ENCODE measurements at regions not wholly inside any gene's neighbourhood (a gene's known extent, or its start where the extent isn't known, plus 50 kb on each side); places are given as distances from the start of the nearest gene placed in this dataset.
"Not testable (repeated sequence)": the region's sequence is repeated elsewhere in the genome, so short reads cannot be mapped to it uniquely, and the experiment has no call there.

DNA sequence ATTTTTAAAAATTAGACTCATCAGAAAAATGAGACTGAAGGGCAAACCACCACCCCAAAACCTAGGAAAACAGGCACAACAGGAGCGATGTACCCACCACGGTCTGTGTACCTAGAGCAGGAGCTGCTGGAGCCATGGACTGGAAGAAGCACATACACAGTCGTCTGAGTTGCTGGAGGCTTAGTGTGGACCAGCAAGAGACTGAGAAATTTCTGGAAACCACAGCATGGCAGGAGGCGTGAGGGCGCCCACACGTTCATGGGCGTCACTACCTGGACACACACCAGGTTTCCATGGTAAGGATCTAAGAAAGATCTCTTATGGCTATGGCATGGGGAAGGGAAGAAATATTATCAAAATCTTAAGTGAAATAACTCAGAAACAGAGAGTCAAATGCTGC lies 91.9 kb downstream of the MED10 start:
- Mint-ChIP-seq H3K4me3 (no peak overlapping the region), H3K9me3 (ENCODE audit: low read depth) (no peaks in the 10 kb centered on the region), H3K4me1 (ENCODE audit: low read depth) (no peaks in the 10 kb centered on the region), H3K36me3 (no peaks in the 10 kb centered on the region), H3K27ac (no peak overlapping the region), H3K27me3 (peaks cover 3% of the 10 kb centered on the region)

GRCh38 chr5:6284491-6284890 lies 93.9 kb downstream of the MED10 start:
- H3K4me1 Mint-ChIP-seq (ENCODE audit: low read depth); H3K27me3 Mint-ChIP-seq; H3K9me3 Mint-ChIP-seq (ENCODE audit: low read depth); H3K4me3 Mint-ChIP-seq; H3K27ac Mint-ChIP-seq; H3K36me3 Mint-ChIP-seq: not testable (repeated sequence)

DNA sequence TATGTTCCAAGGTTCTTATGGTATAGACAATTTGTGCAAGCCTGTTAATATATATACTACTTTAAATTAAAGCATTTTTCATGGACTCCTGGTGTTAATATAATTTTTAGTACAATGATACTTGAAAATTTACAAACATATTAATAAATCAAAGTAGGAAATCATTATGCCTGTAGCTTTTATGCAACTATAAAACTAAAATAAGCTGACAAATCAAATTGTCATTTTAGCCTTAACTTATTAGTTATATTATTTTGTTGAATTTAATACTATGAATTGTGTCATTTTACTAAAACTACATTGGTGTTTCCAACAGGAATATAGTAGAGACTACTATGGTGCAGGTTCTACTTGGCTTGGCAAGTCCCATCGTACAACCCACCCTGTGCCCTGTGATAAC lies 96.0 kb downstream of the MED10 start:
- Mint-ChIP-seq H3K36me3 (no peaks in the 10 kb centered on the region), H3K27ac (no peak overlapping the region), H3K4me3 (no peak overlapping the region), H3K9me3 (ENCODE audit: low read depth) (no peaks in the 10 kb centered on the region), H3K27me3 (peaks cover 5% of the 10 kb centered on the region), H3K4me1 (ENCODE audit: low read depth) (no peaks in the 10 kb centered on the region)

DNA sequence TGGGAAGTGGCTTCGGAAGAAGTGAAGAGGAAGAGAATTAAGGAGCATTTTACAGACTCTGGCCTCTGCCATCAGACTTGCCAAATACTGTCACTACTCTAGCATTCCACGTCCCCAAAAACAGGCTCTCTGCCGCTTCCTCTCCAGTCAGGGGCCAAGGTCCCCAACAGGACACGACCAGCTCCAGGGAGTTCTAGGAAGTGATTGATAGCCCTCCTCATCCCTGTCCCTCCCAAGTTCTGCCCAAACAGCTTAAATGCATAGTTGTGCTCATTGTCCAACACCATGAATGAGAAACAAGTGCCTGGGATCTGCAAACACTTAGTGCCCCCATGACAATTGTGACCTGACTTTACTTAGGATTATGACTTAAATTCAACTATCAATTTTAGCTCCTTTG lies 96.5 kb downstream of the MED10 start:
- Mint-ChIP-seq H3K27ac (no peak overlapping the region), H3K9me3 (ENCODE audit: low read depth) (no peaks in the 10 kb centered on the region), H3K36me3 (no peaks in the 10 kb centered on the region), H3K4me1 (ENCODE audit: low read depth) (no peaks in the 10 kb centered on the region), H3K27me3 (peaks cover 5% of the 10 kb centered on the region), H3K4me3 (no peak overlapping the region)

DNA sequence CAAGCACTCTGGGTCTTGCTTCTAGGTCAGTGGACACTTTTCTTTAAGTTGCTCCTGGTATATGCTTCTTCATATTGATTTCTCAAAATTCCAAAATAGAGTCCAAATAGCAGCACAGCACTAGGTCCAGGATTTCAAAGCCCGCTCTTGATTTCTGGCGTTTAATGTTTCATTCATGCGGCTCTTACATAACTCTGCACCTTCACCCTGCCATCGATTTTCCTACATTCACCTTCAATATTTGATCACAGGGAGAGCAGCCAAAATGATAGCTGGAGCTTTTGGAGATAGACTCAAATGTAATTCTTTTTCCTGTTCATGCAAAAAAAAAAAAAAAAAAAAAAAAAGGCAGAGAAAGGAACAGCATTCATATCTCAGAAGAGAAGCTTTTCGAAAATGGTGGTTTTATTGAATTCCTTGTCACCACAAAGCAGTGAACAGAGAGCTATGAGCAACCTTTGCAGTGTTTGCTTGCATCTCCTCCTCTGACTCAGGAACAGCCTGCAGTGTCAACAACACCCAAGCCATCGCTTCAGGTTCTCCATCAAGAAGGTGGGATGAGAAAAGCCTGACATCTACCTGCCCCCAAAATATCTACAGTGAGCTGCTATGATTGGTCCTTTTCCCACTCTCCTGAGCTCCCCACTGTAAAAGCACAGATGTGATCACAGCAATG lies 97.8 kb downstream of the MED10 start:
- H3K27ac Mint-ChIP-seq: no peak overlapping the region
- H3K27me3 Mint-ChIP-seq: peaks cover 5% of the 10 kb centered on the region
- no peak overlapping the region for H3K4me3 Mint-ChIP-seq
- H3K36me3 Mint-ChIP-seq: no peaks in the 10 kb centered on the region
- H3K9me3 Mint-ChIP-seq (ENCODE audit: low read depth): no peaks in the 10 kb centered on the region
- H3K4me1 Mint-ChIP-seq (ENCODE audit: low read depth): no peaks in the 10 kb centered on the region

DNA sequence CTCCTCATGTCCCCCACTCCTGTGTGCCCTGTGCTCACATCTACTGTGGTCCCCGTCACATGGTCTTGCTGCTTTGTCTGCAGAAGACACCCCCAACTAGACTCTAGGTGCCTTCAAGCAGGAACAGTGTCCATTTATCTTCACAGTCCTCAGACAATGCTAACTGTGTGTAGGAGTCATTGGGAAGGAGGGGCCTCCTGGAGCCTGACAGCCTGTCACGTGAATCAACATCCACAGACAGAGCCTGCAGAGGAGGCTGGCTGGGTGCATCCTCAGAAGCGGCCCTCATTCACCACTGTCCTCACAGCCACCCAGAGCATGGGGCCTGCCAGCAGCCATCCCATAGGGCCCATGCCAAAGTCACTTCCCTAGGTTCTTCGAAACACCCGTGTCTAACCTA lies 98.7 kb downstream of the MED10 start:
- peaks cover 5% of the 10 kb centered on the region for H3K27me3 Mint-ChIP-seq
- no peak overlapping the region for H3K4me3 Mint-ChIP-seq
- H3K27ac Mint-ChIP-seq: no peak overlapping the region

DNA sequence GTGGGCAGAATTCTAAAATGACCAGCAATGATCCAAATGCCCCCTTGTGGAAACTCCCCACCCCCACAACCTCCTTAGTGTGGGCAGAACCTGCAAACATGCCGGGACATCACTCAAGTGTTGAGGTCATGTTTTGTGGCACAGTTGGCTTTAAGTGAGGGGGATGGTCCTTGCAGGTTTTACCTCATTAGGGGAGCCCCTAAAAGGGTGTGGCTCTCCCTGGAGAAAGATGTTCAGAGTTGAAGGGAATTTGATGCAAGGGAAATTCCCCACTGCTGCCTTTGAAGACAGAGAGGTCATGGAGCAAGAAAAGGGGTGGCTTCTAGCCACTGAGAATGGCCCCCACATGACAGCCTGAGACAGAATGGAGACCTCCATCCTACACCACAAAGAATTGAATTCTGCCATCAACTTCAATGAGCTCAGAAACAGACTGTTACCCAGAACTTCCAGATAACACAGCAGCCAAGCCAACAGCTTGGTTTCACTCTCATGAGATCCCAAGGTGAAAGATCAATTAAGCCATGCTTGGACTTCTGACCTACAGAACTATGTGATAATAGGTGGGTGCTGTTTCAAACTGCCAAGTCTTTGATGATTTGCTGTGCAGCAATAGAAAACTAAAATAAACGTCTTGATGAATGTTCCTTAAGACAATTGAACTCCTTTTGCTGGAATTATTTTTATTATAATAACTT lies 103.4 kb downstream of the MED10 start:
- Mint-ChIP-seq H3K9me3 (ENCODE audit: low read depth) (no peaks in the 10 kb centered on the region), H3K4me1 (ENCODE audit: low read depth) (no peaks in the 10 kb centered on the region), H3K36me3 (no peaks in the 10 kb centered on the region), H3K27me3 (peaks cover 10% of the 10 kb centered on the region), H3K4me3 (no peak overlapping the region), H3K27ac (no peak overlapping the region)

More for the DNA sequence above, 98.7 kb downstream of the MED10 start:
- Mint-ChIP-seq H3K9me3 (ENCODE audit: low read depth) (no peaks in the 10 kb centered on the region), H3K4me1 (ENCODE audit: low read depth) (no peaks in the 10 kb centered on the region), H3K36me3 (no peaks in the 10 kb centered on the region)

DNA sequence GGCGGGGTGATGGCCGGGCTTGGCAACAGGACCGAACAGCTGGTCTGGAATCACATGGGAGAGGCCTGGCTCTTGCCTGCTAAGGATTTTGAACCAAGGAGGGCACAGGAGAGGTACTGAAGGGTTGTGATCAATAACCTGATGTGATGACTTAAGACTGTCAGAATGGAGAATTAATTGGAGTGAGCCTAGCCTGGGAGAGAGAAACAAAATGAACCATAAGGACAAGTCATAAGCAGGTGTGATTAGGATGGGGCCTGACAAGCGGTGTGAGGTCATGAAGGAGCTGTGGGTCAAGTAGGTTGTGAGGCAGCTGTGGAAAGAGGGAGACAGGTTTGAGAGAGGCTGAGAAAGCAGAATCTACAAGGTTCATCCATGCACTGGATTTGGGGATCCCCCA lies 104.6 kb downstream of the MED10 start:
- H3K27me3 Mint-ChIP-seq: peaks cover 10% of the 10 kb centered on the region
- H3K9me3 Mint-ChIP-seq (ENCODE audit: low read depth): no peaks in the 10 kb centered on the region
- H3K4me1 Mint-ChIP-seq (ENCODE audit: low read depth): no peaks in the 10 kb centered on the region
- no peak overlapping the region for H3K27ac Mint-ChIP-seq
- H3K36me3 Mint-ChIP-seq: no peaks in the 10 kb centered on the region
- H3K4me3 Mint-ChIP-seq: no peak overlapping the region

DNA sequence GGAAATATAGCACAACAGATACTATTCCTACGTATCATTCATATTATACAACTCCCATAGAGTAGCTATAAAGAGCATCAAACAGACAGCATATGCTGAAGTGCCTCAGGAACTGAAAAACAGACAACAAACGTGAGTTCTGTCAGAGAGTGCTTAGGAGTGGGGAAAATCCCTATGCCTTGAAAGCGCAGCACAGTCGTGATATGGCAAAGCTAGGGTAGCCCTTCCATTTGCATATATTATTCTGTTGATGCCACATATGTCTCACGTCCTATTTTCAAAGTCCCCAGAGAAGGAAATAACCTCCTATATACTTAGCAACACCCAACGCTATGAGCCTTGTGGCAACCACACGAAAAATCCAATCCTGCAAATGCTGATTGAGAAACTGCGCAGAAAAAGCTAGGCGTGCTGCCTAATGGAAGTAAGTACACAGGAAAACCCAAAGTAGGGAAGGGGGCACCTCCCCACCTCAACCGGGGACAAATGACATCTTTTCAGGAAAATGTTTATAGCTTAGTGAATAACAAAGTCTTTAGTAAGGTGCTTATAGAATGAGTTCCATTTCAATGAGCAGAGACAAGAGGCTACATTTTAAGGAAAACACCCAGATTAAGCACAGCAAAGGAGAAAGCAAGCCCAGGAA lies 105.1 kb downstream of the MED10 start:
- H3K27me3 Mint-ChIP-seq: peaks cover 10% of the 10 kb centered on the region
- no peak overlapping the region for H3K4me3 Mint-ChIP-seq
- H3K9me3 Mint-ChIP-seq (ENCODE audit: low read depth): no peaks in the 10 kb centered on the region
- no peaks in the 10 kb centered on the region for H3K4me1 Mint-ChIP-seq (ENCODE audit: low read depth)
- no peak overlapping the region for H3K27ac Mint-ChIP-seq
- H3K36me3 Mint-ChIP-seq: no peaks in the 10 kb centered on the region

DNA sequence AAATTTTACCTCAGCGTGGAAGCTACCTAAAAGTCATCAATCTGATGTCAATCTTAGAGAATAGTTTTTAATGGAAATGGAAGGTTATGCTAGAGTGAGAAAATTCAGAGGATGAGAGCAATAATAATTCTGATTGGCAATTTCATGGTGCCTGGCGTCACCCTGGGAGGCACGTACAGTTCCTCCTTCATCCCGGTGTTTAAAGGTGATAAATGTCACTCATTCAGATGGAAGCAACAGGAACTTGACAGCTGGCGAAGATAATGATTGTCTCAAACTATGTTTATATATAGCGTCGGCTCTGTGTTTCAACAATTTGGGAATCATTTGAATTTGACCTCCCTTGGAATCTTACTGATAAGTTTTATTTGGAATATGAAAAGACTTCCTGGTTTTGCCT lies 108.4 kb downstream of the MED10 start:
- H3K9me3 Mint-ChIP-seq (ENCODE audit: low read depth): no peaks in the 10 kb centered on the region
- peaks cover 10% of the 10 kb centered on the region for H3K27me3 Mint-ChIP-seq
- no peaks in the 10 kb centered on the region for H3K36me3 Mint-ChIP-seq
- H3K4me3 Mint-ChIP-seq: no peak overlapping the region
- H3K27ac Mint-ChIP-seq: no peak overlapping the region
- no peaks in the 10 kb centered on the region for H3K4me1 Mint-ChIP-seq (ENCODE audit: low read depth)

DNA sequence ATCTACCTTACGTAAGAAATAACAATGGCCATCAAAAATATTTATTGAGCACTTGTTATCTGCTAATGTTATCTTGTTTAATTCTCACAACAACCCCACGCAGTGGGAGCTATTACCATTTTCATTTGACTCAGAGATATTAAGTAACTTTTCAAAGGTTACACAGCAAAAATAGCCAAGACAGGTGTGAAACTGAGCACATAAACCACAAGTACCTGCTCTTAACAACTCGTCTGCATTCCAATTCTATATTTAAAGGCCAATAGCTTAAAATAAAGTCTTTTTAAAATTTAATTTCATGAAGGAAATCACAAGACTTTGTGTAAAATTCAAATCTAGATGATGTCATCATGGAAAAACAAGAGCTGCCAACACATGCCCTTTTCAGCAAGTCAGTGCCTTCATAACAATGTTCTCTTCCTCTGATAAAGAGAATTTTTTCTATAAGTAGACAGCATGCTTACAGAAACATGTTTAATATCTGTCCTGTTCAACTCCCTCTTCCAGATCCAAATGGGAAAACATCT lies 111.6 kb downstream of the MED10 start:
- Mint-ChIP-seq H3K27me3 (peaks cover under 1% of the 10 kb centered on the region), H3K9me3 (ENCODE audit: low read depth) (no peaks in the 10 kb centered on the region), H3K4me1 (ENCODE audit: low read depth) (no peaks in the 10 kb centered on the region), H3K4me3 (no peak overlapping the region), H3K27ac (no peak overlapping the region), H3K36me3 (no peaks in the 10 kb centered on the region)

- no peaks in the 10 kb centered on the region for H3K27me3 Mint-ChIP-seq
- no peak overlapping the region for H3K27ac Mint-ChIP-seq
- no peaks in the 10 kb centered on the region for H3K36me3 Mint-ChIP-seq
- H3K4me1 Mint-ChIP-seq (ENCODE audit: low read depth): no peaks in the 10 kb centered on the region
- no peaks in the 10 kb centered on the region for H3K9me3 Mint-ChIP-seq (ENCODE audit: low read depth)
- H3K4me3 Mint-ChIP-seq: no peak overlapping the region
These were observed 114.0 kb downstream of the MED10 start for GRCh38 chr5:6264394-6264793.

DNA sequence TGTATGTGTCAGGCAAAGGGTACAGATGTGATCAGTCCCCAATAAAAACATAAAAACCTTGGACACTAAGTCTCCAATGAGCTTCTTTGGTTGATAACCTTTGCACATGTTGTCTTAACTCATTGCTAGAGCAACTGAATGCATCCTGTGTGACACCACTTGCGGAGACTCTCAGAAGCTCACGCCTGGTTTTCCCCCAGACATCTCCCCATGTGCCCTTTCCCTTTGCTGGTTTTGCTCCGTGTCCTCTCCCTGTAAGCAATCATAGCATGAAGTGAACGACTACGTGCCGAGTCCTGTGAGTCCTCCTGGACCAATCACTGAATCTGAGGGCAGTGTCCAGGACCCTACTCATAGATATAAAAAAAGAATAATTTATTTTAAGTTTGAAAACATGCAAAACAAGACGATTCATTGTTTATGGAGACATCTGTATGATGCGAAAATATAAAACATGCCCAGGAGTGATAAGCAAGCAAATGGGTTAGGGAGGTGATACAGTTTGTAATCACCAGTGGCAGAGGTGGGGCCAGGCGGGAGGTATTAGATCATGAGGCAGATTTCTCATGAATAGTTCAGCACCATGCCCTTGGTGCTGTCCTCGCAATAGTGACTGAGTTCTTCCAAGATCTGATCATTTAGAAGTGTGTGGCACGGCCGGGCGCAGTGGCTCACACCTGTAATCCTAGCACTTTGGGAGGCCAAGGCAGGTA lies 115.5 kb downstream of the MED10 start:
- no peaks in the 10 kb centered on the region for H3K4me1 Mint-ChIP-seq (ENCODE audit: low read depth)
- no peaks in the 10 kb centered on the region for H3K9me3 Mint-ChIP-seq (ENCODE audit: low read depth)
- H3K27me3 Mint-ChIP-seq: no peaks in the 10 kb centered on the region
- no peak overlapping the region for H3K27ac Mint-ChIP-seq
- no peaks in the 10 kb centered on the region for H3K36me3 Mint-ChIP-seq
- no peak overlapping the region for H3K4me3 Mint-ChIP-seq

DNA sequence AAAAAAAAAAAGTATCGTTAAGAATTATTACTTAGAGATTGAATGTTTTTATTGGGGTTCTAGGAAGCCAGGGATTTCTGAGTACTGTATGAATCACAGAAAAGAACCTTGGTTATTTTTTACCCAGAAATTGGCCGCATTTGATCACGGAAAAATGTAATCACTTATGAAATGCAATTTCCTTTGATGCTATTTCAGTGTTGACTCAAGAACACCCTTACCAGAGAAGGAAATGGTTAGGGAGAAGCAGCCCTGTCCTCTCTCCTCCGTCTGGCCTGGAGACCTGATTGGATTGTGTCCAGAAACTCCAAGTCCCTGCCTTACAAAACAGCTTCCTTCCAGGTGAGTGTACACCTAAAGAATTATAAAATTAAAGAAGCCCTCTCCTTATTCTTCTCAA lies 116.7 kb downstream of the MED10 start:
- H3K36me3 Mint-ChIP-seq: no peaks in the 10 kb centered on the region
- H3K9me3 Mint-ChIP-seq (ENCODE audit: low read depth): no peaks in the 10 kb centered on the region
- H3K4me1 Mint-ChIP-seq (ENCODE audit: low read depth): no peaks in the 10 kb centered on the region
- no peak overlapping the region for H3K27ac Mint-ChIP-seq
- H3K4me3 Mint-ChIP-seq: no peak overlapping the region
- H3K27me3 Mint-ChIP-seq: no peaks in the 10 kb centered on the region

GRCh38 chr5:6261256-6261655 lies 117.1 kb downstream of the MED10 start:
- no peak overlapping the region for H3K27ac Mint-ChIP-seq
- no peaks in the 10 kb centered on the region for H3K27me3 Mint-ChIP-seq
- H3K9me3 Mint-ChIP-seq (ENCODE audit: low read depth): no peaks in the 10 kb centered on the region
- no peak overlapping the region for H3K4me3 Mint-ChIP-seq
- no peaks in the 10 kb centered on the region for H3K4me1 Mint-ChIP-seq (ENCODE audit: low read depth)
- H3K36me3 Mint-ChIP-seq: no peaks in the 10 kb centered on the region
